Natural killer cell (primary cell): ENCODE measurements at regions not wholly inside any gene's neighbourhood (a gene's known extent, or its start where the extent isn't known, plus 50 kb on each side); places are given as distances from the start of the nearest gene placed in this dataset.

ENCODE experiments used
- ATAC-seq, 3 donors: fragments of 150-1000 bp in 2 of 3; fragments of 200-7000 bp in 1 of 3; cut with Tn5 transposase; 1 replicate in 1 of 3; 2 replicates in 2 of 3; pipeline ENCODE4 v1.10.0; 2021; ENCODE audit warnings: mild to moderate bottlenecking in 2 of 3, moderate library complexity in 2 of 3
- DNase-seq, 2 donors: peaks; one replicate each; pipeline versions ENCODE4 v3.0.0 to v3.0.0-alpha.2; 2013 to 2021; ENCODE audit warnings: mixed read lengths in 1 of 2
- H3K27ac ChIP-seq: one replicate; pipeline ENCODE4 v1.5.1; 2013; ENCODE audit warnings: mild to moderate bottlenecking, low read length
- H3K27me3 ChIP-seq: one replicate; pipeline ENCODE4 v1.6.1; 2013; ENCODE audit warnings: low read length; ENCODE audit not compliant: control insufficient read depth, insufficient read depth
- H3K36me3 ChIP-seq: one replicate; pipeline ENCODE4 v1.6.1; 2013; ENCODE audit warnings: low read length; ENCODE audit not compliant: control insufficient read depth, insufficient read depth
- H3K4me1 ChIP-seq: one replicate; pipeline ENCODE4 v1.6.1; 2013; ENCODE audit warnings: low read length; ENCODE audit not compliant: control insufficient read depth, insufficient read depth
- H3K4me3 ChIP-seq: one replicate; pipeline ENCODE4 v1.5.1; 2013; ENCODE audit warnings: low read length
- H3K9me3 ChIP-seq: one replicate; pipeline ENCODE4 v1.6.1; 2013; ENCODE audit warnings: low read length; ENCODE audit not compliant: control insufficient read depth, insufficient read depth
- H3K27ac Mint-ChIP-seq, 2 donors: one replicate each; pipeline ENCODE4 v1.8.0; 2022; ENCODE audit warnings: mild to moderate bottlenecking in 2 of 2, mixed read lengths in 2 of 2, moderate library complexity in 1 of 2
- H3K27me3 Mint-ChIP-seq, 2 donors: one replicate each; pipeline ENCODE4 v1.8.0; 2022; ENCODE audit warnings: low read depth in 2 of 2, mixed read lengths in 2 of 2
- H3K36me3 Mint-ChIP-seq: one replicate; pipeline ENCODE4 v1.8.0; 2022; ENCODE audit warnings: mixed read lengths
- H3K4me1 Mint-ChIP-seq, 2 donors: one replicate each; pipeline ENCODE4 v1.8.0; 2022; ENCODE audit warnings: mixed read lengths in 2 of 2
- H3K4me3 Mint-ChIP-seq: one replicate; pipeline ENCODE4 v1.8.0; 2022; ENCODE audit warnings: mild to moderate bottlenecking, moderate library complexity, mixed read lengths
- H3K9me3 Mint-ChIP-seq, 2 donors: one replicate each; pipeline ENCODE4 v1.8.0; 2022; ENCODE audit warnings: mixed read lengths in 2 of 2
- CTCF ChIP-seq: fragments of 200-600 bp; IDR thresholded peaks from one replicate; pipeline ENCODE4 v1.8.0; 2022; ENCODE audit warnings: antibody characterized with exemption
- WGBS: methylation state at CpG from one replicate; pipeline ENCODE4 v1.1.7; 2013; ENCODE audit warnings: missing lambda C conversion rate; ENCODE audit not compliant: insufficient coverage; 5-methylcytosine and 5-hydroxymethylcytosine counted together
- intact Hi-C: fragments of 100-400 bp; cut with micrococcal nuclease; formaldehyde crosslinking; loops from one replicate; pipeline ENCODE4 v1.14.2; 2022

- Mint-ChIP-seq H3K4me3 (no peak overlapping the region), H3K27me3 (peaks cover 20 to 27% of the 10 kb centered on the region in 2 donors), H3K9me3 (no peaks in the 10 kb centered on the region), H3K27ac (no peak overlapping the region), H3K36me3 (no peaks in the 10 kb centered on the region), H3K4me1 (peaks cover 16 to 18% of the 10 kb centered on the region in 2 donors)
- DNase-seq (no peak), ATAC-seq (no peak)
- Histone ChIP-seq H3K36me3 (no peaks in the 10 kb centered on the region), H3K27me3 (no peaks in the 10 kb centered on the region), H3K4me3 (no peak overlapping the region), H3K9me3 (no peaks in the 10 kb centered on the region), H3K4me1 (peaks cover 2% of the 10 kb centered on the region), H3K27ac (no peak overlapping the region)
- intact Hi-C loops: no loop called here
- 95% methylated on average over 5 of the region's 5 CpGs for WGBS
- no peak for TF ChIP-seq CTCF
Observed at GRCh38 chr5:57034201-57034916, 82.4 kb upstream of the MIER3 start.

DNA sequence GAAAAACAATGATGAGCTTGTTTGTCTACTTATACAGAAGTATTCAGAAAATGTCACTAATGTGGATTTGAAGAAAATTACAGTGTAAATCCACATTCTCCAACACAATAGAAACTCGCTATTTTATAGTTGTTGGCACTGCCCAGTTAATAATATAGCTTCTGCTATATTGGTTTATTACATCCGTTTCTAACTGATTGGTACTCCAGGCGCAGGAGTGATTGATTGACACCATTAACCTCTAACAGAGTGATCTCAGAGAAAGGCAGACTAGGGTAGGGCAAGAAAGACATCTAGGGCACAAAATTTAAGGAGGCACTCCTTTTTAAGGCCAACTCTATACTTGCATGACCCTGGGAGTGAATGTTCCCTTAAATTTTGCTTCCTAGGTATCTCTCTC, 84.0 kb upstream of the MIER3 start:
- no peak overlapping the region for H3K27ac ChIP-seq
- WGBS: 93% methylated on average over 2 of the region's 3 CpGs
- no peak for TF ChIP-seq CTCF

DNA sequence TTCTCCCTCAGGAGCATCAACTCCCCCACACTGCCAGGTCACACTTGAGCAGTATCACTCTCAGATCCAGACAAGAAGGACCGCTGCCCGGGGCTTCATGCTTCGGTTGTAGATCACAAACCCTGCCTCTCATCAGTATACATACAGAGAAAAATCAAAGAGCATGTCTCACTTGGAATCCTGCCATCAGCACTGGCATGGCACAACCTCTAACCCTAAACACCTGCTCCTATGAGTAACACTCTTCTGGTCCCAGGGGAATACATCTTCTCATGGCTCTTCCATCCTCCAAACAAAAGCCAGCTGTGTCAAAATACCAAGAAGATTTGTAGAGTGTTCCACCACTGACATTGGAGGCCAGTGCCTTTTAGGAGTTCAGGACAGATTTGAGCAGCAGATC, 84.8 kb upstream of the MIER3 start:
- DNase-seq (no peak), ATAC-seq (no peak)
- intact Hi-C loops: no loop called here
- Histone ChIP-seq H3K9me3 (no peaks in the 10 kb centered on the region), H3K27me3 (no peaks in the 10 kb centered on the region), H3K4me1 (no peaks in the 10 kb centered on the region), H3K27ac (no peak overlapping the region), H3K4me3 (no peak overlapping the region), H3K36me3 (no peaks in the 10 kb centered on the region)
- H3K36me3 Mint-ChIP-seq: no peaks in the 10 kb centered on the region
- peaks cover 11 to 22% of the 10 kb centered on the region in 2 donors for H3K27me3 Mint-ChIP-seq
- H3K9me3 Mint-ChIP-seq: no peaks in the 10 kb centered on the region
- no peak overlapping the region for H3K27ac Mint-ChIP-seq
- peaks cover under 1% of the 10 kb centered on the region in 2 donors for H3K4me1 Mint-ChIP-seq
- no peak for TF ChIP-seq CTCF
- 80% methylated on average over 3 of the region's 3 CpGs for WGBS
- H3K4me3 Mint-ChIP-seq: no peak overlapping the region

More for the DNA sequence above, 84.0 kb upstream of the MIER3 start:
- peaks cover 5 to 9% of the 10 kb centered on the region in 2 donors for H3K4me1 Mint-ChIP-seq
- H3K36me3 Mint-ChIP-seq: no peaks in the 10 kb centered on the region
- intact Hi-C loops: no loop called here
- Histone ChIP-seq H3K4me3 (no peak overlapping the region), H3K9me3 (no peaks in the 10 kb centered on the region), H3K36me3 (no peaks in the 10 kb centered on the region), H3K27me3 (no peaks in the 10 kb centered on the region), H3K4me1 (no peaks in the 10 kb centered on the region)
- H3K9me3 Mint-ChIP-seq: no peaks in the 10 kb centered on the region
- ATAC-seq (no peak), DNase-seq (no peak)
- H3K27me3 Mint-ChIP-seq: peaks cover 16 to 27% of the 10 kb centered on the region in 2 donors
- no peak overlapping the region for H3K27ac Mint-ChIP-seq
- no peak overlapping the region for H3K4me3 Mint-ChIP-seq

GRCh38 chr5:57037355-57037754, 85.4 kb upstream of the MIER3 start:
- H3K36me3 Mint-ChIP-seq: no peaks in the 10 kb centered on the region
- H3K9me3 Mint-ChIP-seq: no peaks in the 10 kb centered on the region
- no peaks in the 10 kb centered on the region for H3K9me3 ChIP-seq
- no peak for DNase-seq
- H3K27ac Mint-ChIP-seq: no peak overlapping the region
- ATAC-seq: no peak
- WGBS: 96% methylated on average over 5 of the region's 6 CpGs
- TF ChIP-seq CTCF: no peak
- H3K36me3 ChIP-seq: no peaks in the 10 kb centered on the region
- no peak overlapping the region for H3K27ac ChIP-seq
- intact Hi-C loops: no loop called here
- no peaks in the 10 kb centered on the region for H3K27me3 ChIP-seq
- no peak overlapping the region for H3K4me3 Mint-ChIP-seq
- no peak overlapping the region for H3K4me3 ChIP-seq
- peaks cover 9 to 16% of the 10 kb centered on the region in 2 donors for H3K27me3 Mint-ChIP-seq
- H3K4me1 Mint-ChIP-seq: no peaks in the 10 kb centered on the region
- H3K4me1 ChIP-seq: no peaks in the 10 kb centered on the region
